ENCODE measurements at regions not wholly inside any gene's neighbourhood (a gene's known extent, or its start where the extent isn't known, plus 50 kb on each side); places are given as distances from the start of the nearest gene placed in this dataset.

GRCh38 chr3:193053046-193053435, 135.4 kb upstream of the MB21D2 start:
- no peak overlapping the region for H2BK20ac ChIP-seq (ENCODE audit: low read length)
- H4K8ac ChIP-seq (ENCODE audit: extremely low read depth, insufficient read depth, low read length) = no peak overlapping the region
- no peak overlapping the region for H3K4me3 ChIP-seq (ENCODE audit: extremely low read depth in 1 of 4, insufficient read depth in 2 of 4, low read depth in 3 of 4, low read length in 4 of 4)
- no peaks in the 10 kb centered on the region for H3K36me3 ChIP-seq (ENCODE audit: control insufficient read depth in 2 of 4, insufficient read depth in 4 of 4, low read length in 3 of 4)
- H3K4me1 ChIP-seq (replicated peaks in 1 of 4; ENCODE audit: control insufficient read depth in 3 of 4, insufficient read depth in 4 of 4, low read length in 3 of 4) = no peaks in the 10 kb centered on the region; a peak in 1 of 7 replicates
- H3K4me2 ChIP-seq (ENCODE audit: insufficient read depth in 1 of 2, low read depth in 2 of 2, low read length in 2 of 2) = no peak overlapping the region
- H3K79me1 ChIP-seq (ENCODE audit: low read depth, low read length) = no peaks in the 10 kb centered on the region
- H3K23ac ChIP-seq (ENCODE audit: insufficient read length) = no peak overlapping the region
- ChIA-PET POLR2A (ENCODE audit: partially characterized antibody) (no interaction called here), CTCF (ENCODE audit: partially characterized antibody) (interaction anchor here (1.2 to 5.4 kb wide), 4 partner anchors 11 to 241 kb away, joined by 5 to 26 read pairs (median 8); no protein-coding TSS in a partner anchor)
- H3K27me3 ChIP-seq (replicated peaks in 1 of 4; ENCODE audit: control insufficient read depth in 3 of 4, extremely low read depth in 1 of 4, insufficient read depth in 3 of 4, low read length in 3 of 4) = no peaks in the 10 kb centered on the region
- DNase-seq (ENCODE audit: low read depth in 1 of 2, low spot score in 2 of 2) (no peak), FAIRE-seq (no peak)
- H2BK12ac ChIP-seq (ENCODE audit: low read depth, low read length) = no peak overlapping the region
- no peak overlapping the region for H3K56ac ChIP-seq (replicated peaks; ENCODE audit: insufficient read length, low read depth, low read length)
- H4K5ac ChIP-seq (ENCODE audit: insufficient read length, low read depth, low read length) = no peak overlapping the region
- H3K14ac ChIP-seq (ENCODE audit: insufficient read length) = no peak overlapping the region
- H3K23me2 ChIP-seq (ENCODE audit: low read depth, low read length) = no peaks in the 10 kb centered on the region
- H2BK5ac ChIP-seq (ENCODE audit: low read depth, low read length) = no peak overlapping the region
- no peaks in the 10 kb centered on the region for H3K9me3 ChIP-seq (ENCODE audit: insufficient read depth in 2 of 2, low read depth in 1 of 2, low read length in 1 of 2)
- no peak overlapping the region for H4K91ac ChIP-seq (replicated peaks; ENCODE audit: insufficient read length, low read length)
- H3K4ac ChIP-seq (replicated peaks; ENCODE audit: insufficient read length, low read depth, low read length) = no peak overlapping the region
- no peak overlapping the region for H2BK15ac ChIP-seq (ENCODE audit: low read length)
- H4K20me1 ChIP-seq (replicated peaks in 1 of 2; ENCODE audit: control insufficient read depth in 1 of 2, insufficient read depth in 2 of 2, low read length in 2 of 2) = no peaks in the 10 kb centered on the region
- H3K18ac ChIP-seq (ENCODE audit: extremely low read depth, low read length) = no peak overlapping the region
- no peak overlapping the region for H2BK120ac ChIP-seq (replicated peaks; ENCODE audit: low read depth, low read length)
- no peak overlapping the region for H2AFZ ChIP-seq (ENCODE audit: low read length)
- H3K27ac ChIP-seq (ENCODE audit: low read depth, low read length) = no peak overlapping the region
- no peak overlapping the region for H3K9ac ChIP-seq (replicated peaks in 1 of 4; ENCODE audit: extremely low read depth in 1 of 4, low read depth in 3 of 4, low read length in 3 of 4)
- H2AK5ac ChIP-seq (ENCODE audit: low read depth, low read length) = no peak overlapping the region
- no peaks in the 10 kb centered on the region for H3K79me2 ChIP-seq (ENCODE audit: control insufficient read depth in 1 of 2, insufficient read depth in 2 of 2, low read length in 2 of 2)
- no peak for TF ChIP-seq CBX8 (IDR thresholded peaks at IDR 0.05; ENCODE audit: borderline replicate concordance, low read depth, low read length)
- TF ChIP-seq CTCF (IDR thresholded peaks at IDR 0.05; ENCODE audit: control extremely low read depth in 1 of 3, insufficient read depth in 1 of 3, low read depth in 1 of 3, low read length in 3 of 3) = no peak
- TF ChIP-seq SUZ12 (IDR thresholded peaks at IDR 0.05; ENCODE audit: low read length) = no peak
- no peak for TF ChIP-seq CHD1 (IDR thresholded peaks at IDR 0.05; ENCODE audit: low read depth, low read length)
- no peak for TF ChIP-seq HDAC6 (IDR thresholded peaks at IDR 0.05; ENCODE audit: low read depth, low read length)
